CD4-positive, alpha-beta T cell treated with Interleukin-12 subunit alpha and Interleukin-12 subunit beta, for 1 hour (primary cell): ENCODE measurements at regions not wholly inside any gene's neighbourhood (a gene's known extent, or its start where the extent isn't known, plus 50 kb on each side); places are given as distances from the start of the nearest gene placed in this dataset.
"Not testable (repeated sequence)": the region's sequence is repeated elsewhere in the genome, so short reads cannot be mapped to it uniquely, and the experiment has no call there.

Experiments used
- DNase-seq: peaks from one replicate; pipeline ENCODE4 v3.0.0-alpha.2; 2020

DNA sequence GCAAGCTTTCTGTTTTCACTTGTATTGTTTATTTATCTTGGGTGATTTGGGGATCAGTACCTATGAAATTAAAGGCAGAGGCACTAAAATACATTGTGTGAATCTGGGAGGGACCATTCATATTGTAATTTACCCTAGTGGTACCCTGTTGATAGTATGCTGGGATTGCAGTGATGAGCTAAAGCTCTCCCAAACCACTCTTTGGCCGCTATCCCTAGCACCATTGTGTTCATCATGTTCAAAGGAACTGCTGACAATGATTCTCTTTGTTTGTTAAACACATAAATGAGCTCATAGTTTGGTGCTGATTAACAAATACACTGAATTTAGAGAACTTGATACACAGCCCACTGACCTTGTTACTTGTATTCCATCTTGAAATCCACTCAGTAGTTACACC is 1469.8 kb downstream of the CDH11 start:
- no peak for DNase-seq

DNA sequence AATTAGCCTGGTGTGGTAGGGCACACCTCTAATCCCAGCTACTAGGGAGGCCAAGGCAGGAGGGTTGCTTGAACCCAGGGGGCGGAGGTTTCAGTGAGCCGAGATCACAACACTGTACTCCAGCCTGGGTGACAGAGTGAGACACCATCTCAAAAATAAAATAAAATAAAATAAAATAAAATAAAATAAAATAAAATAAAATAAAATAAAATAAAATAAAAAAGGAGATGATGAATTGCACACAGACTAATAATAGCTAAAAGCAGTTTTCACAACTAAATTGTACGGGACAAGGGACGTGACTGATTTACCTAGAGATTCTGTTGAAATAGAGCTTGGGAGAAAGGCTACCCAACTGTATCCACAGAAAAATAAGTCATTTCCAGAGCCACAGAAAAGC is 1471.3 kb downstream of the CDH11 start:
- no peak for DNase-seq

DNA sequence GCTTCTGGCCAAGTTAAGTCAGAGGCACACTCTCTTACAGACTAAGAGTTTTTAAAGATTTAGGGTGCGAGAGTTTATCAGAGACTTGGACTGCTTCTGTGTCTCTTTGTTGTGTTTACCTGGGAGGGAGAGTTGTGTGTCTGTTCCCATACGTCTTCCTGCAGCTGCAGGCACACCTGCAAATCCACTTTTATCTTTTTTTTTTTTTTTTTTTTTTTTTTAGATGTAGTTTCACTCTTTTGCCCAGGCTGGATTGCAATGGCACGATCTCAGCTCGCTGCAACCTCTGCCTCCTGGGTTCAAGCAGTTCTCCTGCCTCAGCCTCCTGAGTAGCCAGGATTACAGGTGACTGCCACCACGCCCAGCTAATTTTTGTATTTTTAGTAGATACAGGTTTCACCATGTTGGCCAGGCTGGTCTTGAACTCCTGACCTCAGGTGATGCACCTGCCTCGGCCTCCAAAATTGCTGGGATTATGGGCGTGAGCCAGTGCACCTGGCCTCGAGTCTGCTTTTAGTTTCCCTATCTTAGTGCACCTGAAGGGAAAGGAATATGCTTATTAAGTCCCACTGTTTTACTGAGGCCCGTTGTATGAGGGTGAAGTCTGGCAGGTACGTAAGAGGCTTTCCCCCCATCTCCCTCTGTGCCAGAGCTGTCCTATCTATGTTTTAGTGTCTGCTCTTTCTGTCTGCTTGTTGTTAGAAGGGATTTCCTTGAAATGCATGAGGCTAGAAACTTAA is 1488.0 kb downstream of the CDH11 start:
- DNase-seq, result not testable (repeated sequence)

DNA sequence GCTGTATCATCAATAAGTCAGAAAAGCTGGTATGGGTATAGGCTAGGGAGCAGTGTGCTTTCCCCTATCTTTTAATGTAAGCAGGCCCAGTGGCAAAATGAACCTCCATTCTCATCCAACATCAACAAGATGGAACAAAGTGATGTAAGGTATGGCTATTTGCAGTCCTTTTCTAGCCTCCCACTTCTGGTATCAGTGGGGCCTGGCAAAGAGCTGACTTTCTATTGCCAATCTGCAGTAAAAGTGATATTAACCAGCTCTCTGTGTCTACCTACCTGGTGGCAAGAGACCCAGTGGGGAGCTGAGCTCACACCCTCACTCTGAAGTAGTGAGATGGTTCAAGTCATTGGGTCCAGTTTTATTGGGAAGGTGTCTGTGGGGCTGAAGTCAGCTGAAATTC is 1492.6 kb downstream of the CDH11 start:
- no peak for DNase-seq

DNA sequence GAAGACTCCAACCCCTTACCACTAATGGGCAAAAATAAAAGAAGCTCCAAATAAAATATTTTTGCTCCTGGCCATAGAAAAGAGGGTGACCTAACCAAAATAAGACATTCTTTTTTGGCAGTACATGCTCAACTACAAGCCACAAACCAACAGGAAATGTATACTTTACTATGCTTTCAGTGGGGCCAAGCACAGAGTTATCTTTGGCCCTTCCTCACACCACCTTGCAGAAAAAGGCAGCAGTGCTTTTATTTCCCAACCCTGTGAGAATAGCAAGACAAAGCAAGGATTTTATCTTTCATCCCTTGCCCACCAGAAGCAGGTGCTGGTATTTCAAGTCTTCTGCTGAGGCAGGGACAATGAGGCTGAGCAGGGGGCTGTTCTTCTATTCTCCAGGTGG is 1493.1 kb downstream of the CDH11 start:
- DNase-seq, result no peak

DNA sequence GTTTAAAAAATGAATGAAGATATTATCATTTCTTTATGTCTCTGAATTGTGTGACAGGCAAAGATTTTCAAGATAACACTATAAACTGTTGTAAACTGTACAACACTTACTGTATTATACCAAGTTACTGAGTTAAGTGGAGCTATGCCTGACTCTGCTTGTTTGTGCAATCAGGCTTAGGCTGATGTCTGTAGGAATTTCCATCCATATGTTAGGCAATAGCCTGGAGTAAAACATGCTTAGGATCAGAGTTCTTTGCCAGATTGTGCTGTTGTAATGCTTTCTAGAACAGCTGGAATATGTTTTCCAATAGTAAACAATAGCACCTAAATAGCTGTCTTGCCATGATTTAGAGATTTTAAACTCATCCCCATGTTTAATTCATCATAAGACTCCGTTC is 1496.7 kb downstream of the CDH11 start:
- DNase-seq, result no peak

DNA sequence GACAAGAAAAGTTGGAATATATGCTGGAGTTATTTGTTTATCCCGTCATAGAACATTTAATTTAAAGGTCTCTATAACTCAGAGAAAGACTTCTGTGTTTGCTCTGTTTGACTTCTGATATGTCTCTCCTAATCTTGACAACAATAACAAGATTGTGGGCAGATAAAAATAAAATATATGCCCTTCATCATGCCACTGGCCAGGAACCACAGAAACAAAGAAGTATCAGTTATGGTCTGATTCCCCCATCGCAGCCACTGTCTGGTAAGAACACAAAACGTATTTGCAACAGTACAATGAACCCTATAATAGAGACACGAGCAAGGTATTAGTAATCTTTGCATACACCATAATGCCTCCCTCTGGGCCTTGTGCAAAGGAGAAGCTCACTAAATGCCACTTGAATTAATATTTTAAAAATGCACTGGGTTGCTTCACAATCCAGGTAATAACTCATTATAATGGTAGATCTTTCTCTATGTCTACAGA is 1498.3 kb downstream of the CDH11 start:
- DNase-seq, result no peak

DNA sequence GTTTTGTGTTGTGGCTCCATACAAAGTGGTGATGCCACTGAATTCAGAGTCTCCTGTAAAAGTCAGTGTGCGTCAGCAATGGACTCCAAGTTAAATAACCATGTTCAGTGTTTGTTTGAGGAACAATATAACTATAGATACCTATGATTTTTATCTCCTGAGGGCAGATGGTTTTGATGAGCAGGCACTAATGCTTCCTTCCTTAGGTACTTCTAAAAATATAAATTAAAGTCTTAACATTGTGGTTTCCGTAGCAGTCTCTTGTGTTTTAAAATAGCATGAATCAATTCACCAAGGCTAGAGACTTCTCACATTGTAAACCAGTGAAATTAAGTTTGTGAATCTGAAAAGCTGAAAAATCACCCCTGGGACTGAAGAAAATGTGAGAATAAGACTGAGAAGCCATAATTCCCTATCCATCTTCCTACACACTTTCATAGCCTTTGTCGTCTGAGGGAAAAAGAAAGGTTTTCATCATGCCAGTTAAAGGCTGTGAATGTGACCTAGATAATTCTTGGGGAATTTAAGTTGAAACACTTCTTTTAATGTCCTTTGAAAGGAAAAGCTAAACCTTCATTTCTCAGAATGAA is 1502.9 kb downstream of the CDH11 start:
- DNase-seq, result no peak

DNA sequence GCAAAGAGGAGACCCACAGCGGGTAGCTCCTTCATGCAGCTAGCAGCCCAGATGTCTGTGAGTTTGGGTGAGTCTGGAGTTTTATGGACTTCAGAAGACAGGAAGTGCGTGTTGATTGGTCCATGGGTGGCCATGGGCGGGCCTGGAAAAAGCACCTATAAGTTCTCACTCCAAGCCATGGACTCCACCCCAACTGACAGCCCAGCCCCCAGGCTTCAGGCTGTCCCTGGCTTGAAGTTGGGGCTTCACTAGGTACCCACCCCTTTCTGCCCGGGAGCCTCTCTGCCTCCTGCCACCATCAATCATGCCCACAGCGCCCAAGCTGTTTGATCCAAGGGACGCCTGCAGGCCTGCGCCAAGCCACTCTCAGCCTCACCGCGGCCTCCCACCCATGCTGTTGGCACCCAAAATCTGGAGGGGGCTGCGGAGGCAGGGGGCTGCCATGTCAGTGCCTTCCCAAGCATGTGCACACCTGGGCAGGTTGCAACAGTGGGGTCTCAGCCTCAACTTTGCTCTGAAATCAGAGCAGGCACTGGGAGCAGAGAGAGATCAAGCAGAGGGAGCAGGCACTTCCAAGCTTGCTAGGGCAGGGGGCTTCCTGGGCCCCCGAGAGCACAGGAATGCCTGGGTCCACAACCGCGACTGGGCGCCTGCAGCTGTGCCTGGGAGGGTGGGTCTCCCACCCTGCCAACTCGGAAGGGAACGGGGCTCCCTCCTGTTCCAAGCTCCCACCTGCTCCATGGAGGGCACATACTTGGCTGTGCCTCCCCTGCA is 1503.7 kb downstream of the CDH11 start:
- no peak for DNase-seq

DNA sequence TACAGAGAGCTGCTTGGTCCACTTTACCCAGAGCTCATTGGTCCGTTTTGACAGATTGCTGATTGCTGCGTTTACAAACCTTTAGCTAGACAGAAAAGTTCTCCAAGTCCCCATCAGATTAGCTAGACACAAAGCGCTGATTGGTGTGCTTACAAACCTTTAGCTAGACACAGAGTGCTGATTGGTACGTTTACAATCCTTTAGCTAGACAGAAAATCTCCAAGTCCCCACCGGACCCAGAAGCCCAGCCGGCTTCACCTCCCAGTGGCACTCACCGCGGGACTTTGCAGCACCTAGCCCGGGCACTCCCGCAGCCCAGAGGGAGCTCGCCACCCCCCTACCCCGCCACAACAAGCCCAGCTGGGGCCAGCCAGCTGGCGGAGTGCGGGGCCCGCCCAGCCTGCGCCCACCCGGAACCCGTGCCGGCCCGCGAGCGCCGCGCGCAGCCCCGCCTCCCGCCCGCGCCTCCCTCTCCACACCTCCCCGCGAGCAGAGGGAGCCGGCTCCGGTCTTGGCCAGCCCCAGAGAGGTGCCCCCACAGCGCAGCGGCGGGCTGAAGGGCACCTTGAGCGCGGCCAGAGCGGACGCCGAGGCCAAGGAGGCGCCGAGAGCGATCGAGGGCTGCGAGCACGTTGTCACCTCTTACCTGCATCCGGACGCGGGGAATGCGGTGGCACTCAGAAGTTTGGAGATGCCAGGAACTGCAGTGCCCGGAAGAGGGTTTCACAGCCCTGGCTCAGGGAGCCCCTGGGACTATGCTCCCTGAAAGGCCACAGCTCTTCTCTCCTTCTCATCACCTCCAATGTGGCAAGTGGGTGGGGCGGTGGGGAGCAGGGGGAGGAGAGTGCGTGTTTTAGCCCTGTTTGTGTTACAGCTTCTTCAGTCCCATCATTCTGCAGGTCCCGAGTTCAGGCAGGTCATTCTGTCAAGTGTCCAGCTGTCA is 1504.5 kb downstream of the CDH11 start:
- no peak for DNase-seq

DNA sequence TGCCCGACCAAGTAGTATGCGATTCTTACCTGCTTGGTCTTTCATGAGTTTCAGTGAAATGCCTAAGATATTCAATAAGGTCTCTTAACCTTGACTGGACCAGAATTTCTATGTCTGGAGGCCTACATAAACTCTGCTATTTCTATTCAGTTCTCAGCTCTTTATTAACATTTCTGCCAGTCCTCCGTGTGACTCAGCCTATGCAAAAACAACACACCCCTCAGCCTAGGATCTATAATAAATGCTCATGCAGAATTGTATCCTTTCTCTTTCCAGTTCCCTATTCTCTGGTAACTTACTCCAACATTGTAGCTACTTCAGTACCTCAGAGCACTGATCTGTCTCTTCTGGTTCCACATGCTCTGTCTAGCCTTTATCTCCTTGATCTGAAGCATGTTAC is 1507.4 kb downstream of the CDH11 start:
- DNase-seq, result no peak

DNA sequence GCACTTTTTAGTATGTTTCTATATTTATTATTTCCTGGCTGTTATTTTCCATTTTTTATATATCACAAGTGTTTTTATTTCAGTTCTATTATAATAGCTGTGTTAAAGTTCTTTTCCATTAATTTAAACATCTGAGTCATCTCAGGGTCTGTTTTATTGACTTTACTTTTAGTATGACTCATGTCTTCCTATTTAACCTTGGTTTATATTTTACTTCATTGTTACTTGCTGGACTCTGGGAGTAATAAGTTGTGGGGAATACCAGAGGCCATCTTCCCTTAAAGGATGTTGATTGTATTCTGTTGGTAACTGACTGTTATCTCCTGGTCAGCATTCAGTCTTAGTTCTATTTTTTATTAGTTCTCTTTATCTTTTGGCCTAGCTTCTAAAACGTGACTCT is 1508.2 kb downstream of the CDH11 start:
- no peak for DNase-seq

DNA sequence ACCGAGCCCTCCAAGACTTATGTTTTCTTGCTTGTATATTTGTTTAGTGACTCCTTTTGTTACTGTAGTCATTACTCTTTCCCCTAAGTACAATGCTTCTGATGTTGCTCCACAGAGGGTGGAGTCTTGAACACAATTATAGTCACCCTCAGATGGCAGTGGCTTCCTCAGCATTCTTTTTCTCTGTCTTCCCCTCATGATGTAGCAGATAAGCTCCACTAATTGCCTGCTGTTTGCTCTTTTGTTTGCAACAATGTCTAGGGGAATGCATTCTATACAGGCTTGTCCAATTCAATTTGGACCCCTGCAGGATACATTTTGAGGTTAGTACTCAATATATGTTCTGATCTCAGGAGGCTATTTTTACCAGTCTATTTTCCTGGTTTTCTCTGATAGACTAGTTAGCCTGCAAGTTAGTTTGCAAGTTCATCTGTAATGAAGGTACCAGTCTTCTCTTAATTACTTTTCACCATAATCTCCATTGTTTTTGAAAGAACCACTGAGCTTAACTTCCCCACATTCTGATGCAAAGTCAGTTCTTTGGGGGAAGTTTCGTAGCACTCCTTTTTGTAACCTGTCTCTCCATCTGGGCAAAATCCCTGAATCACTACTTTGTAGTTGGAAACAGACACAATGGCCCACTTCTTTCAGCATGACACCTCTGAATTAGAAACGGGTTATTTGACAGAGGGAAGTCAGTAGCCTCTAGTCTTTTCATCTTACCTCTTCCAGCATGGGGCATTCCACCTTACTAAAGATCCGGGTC is 1509.2 kb downstream of the CDH11 start:
- no peak for DNase-seq

DNA sequence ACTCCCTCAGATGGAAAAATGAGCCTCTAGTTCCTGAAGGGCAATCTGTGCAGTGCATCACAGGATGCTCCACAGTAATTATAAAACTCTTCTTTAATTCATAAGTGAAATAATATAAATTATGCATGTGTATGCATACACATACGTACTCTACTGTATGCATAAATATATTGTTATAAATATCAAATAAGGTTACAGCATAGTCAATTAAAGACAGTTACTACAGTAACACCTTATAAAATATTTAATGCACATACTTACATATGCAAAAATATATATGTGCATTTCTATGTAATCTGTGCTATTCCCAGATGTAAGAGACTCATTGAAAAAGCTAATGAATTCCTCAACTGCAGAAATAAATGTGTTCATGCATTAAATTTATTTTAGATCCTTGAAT is 1515.1 kb downstream of the CDH11 start:
- no peak for DNase-seq

DNA sequence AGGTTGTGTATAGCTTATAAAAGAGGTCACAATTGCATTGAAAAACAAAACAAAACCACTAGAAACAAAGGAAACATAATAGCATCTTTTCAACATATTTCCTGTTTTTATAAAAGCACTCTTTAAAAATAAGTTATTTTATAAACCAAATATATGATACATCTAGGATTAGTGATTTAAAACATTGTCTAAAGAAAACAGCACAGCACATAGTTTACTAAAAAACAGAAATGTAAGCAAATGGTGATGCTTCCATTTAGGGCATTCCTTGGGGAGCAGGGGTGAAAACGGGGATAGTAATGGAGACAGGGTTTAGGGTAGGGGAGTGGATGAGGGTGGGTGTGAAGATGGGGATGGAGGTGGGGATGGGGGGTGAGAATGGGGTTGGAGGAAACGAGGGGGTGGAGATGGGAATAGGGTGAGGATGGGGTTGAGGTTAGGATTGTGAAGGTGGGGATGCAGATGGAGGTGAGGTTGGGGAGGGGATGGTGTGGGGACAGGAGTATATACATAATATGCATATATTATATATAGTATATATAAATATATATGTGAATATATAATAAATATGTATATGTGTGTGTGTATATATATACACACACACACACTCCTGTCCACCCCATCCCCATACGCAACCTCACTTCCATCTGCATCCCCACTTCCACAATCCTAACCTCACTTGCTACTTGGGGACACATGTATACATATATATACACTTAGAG is 1519.5 kb downstream of the CDH11 start:
- no peak for DNase-seq

DNA sequence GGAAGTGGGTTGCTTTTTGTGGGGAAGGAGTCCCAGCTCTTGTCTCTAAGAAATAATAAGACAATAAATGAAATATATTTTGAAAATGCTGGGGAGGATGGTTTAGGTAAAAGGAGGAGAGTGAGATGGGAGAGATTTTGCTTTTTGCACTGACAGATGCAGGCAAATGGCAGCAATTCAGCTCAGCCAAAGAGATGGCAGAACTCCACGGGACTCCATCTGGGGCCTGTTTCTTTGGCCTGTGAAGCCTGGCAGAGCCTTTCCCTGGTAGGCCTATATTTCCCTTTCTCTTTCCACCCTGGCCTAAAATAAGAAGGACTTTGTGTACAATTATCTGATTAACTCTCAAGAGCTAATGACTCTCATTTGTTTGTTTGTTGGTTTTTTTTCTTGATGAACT is 1525.1 kb downstream of the CDH11 start:
- no peak for DNase-seq

DNA sequence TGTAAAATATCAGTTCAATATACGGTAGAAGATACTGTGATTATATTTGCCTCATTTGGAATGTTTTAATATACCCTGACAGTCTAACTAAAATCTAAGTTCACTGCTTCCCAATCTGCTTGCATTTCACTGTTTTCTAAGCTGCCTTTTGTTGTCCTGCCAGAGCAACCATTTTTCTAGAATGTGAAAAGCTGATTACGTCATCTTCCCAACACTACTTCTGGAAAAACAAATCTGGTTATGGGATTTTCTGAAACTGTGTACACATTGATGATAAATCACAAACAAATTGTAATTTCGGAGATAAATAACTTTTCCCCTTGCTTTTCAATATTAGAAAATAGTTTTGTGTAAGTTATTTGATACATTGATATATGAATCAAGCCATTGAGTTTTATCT is 1529.0 kb downstream of the CDH11 start:
- DNase-seq, result no peak

DNA sequence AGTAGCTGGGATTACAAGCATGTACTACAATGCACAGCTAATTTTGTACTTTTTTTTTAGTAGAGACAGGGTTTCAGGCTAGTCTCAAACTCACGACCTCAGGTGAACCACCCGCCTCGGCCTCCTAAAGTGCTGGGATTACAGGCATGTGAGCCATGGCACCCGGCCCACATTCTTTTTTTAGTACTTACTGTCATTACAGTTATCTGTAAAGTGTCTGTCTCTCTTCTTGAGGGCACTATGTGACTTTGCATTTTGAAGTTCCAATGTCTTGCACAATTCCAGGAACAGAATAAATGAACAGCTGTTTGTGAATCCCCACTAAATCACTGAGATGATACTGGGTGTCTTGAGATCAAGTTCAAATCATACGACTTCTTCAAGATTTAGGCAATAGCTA is 1540.3 kb downstream of the CDH11 start:
- DNase-seq, result no peak

DNA sequence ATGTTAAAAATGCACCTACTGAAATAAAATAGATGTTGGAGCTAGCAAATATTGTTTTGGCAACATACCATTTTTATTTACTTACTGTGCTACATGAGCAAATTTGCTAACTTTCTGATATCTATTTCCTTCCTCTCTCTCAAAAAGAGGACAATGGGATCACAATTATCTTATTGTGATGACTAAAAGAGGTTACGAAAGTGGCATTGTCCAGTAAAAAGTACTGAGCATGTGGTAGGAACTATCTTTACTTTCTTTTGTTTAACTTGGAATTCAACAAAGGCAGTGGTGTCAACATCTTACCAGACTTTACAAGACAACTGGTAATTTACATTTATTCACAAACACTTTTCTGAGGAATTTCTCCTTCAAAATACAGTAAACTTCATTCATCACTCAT is 1542.6 kb upstream of the CDH8 start:
- DNase-seq, result no peak

DNA sequence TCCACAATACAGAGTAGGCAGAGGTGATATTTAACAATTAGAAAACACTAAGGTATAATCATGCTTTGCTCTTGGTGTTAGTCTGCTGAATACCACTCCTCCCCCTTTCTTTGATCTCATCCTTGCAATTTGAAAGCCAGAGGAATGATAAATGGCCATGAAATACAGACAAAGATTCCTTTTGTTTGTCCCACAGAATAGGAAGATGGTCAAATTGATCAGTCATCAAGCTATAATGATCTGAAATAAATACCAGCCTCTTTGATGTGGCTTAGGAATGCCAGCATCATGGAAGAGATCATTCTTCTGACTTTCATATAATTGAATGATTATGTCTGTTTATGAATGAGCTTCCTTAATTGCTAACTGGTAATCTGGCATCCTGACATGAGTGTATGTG is 1541.7 kb upstream of the CDH8 start:
- no peak for DNase-seq

DNA sequence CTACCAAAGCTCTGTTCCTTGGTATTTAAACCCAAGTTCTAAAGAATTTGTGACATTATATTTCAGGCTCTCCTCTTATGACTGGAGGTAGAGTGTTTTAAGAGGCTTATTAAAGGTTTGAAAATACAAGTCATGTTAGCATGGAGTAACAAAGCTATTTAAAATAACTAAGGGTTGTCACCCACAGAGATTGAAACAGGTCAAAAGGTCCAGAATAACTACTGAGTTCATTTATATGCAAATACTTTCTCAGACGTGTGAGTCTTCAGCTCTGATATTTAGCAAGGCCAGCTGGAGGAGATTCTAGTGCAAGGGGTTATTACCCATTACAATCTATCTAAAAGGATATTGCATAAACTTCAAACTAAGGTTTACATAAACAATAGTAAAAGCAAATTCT is 1538.8 kb upstream of the CDH8 start:
- DNase-seq, result no peak

DNA sequence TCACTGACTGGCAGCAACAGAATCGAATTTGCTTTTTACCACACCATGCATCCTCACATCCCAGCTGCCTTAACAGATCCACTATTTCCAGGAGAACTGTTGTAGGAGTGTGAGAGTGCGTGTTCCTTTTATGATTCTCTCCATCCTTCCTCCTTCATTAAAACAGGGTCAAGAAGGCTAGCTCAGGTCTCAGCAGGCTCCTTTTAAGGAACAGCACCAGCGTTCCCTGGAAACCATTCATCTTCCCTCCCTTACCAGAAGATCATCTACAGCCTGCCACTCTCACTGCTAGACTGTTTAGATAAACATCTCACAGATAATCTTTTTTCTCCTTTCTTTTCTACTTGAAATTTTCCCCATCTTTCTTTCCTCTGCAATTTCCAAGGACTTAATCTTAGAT is 1531.9 kb upstream of the CDH8 start:
- DNase-seq, result no peak
